ENCODE measurements at regions not wholly inside any gene's neighbourhood (a gene's known extent, or its start where the extent isn't known, plus 50 kb on each side); places are given as distances from the start of the nearest gene placed in this dataset.

DNA sequence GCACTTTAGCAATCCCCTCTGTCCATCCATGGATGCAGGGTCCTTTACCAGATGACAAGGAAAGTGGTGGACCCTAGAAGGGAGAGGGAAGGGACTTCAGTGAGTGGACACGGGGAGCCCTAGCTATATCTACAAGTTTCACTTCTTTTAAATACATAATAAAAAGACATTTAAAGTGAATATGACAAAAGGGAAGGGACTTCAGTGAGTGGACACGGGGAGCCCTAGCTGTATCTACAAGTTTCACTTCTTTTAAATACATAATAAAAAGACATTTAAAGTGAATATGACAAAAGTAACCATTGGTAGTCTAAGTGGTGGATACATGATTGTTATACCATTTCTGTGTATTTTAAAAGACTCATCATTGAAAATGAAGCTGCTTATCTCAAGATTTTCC, 81.9 kb upstream of the HES1 start:
- WGBS = 94% methylated on average over 2 of the region's 2 CpGs
- DNase-seq (ENCODE audit: low spot score) = no peak
- no peak overlapping the region for H3K4me3 ChIP-seq (ENCODE audit: low read depth in 1 of 3, low read length in 3 of 3)
- no peaks in the 10 kb centered on the region for H3K27me3 ChIP-seq (ENCODE audit: control insufficient read depth in 4 of 4, insufficient read depth in 4 of 4, low read length in 3 of 4)
- TF ChIP-seq SP1 (IDR thresholded peaks at IDR 0.05) = no peak
- TF ChIP-seq GABPA (IDR thresholded peaks at IDR 0.05 in 1 of 2, conservative IDR thresholded peaks at IDR 0.05 in 1 of 2) = no peak
- TF ChIP-seq, protein P1, sequence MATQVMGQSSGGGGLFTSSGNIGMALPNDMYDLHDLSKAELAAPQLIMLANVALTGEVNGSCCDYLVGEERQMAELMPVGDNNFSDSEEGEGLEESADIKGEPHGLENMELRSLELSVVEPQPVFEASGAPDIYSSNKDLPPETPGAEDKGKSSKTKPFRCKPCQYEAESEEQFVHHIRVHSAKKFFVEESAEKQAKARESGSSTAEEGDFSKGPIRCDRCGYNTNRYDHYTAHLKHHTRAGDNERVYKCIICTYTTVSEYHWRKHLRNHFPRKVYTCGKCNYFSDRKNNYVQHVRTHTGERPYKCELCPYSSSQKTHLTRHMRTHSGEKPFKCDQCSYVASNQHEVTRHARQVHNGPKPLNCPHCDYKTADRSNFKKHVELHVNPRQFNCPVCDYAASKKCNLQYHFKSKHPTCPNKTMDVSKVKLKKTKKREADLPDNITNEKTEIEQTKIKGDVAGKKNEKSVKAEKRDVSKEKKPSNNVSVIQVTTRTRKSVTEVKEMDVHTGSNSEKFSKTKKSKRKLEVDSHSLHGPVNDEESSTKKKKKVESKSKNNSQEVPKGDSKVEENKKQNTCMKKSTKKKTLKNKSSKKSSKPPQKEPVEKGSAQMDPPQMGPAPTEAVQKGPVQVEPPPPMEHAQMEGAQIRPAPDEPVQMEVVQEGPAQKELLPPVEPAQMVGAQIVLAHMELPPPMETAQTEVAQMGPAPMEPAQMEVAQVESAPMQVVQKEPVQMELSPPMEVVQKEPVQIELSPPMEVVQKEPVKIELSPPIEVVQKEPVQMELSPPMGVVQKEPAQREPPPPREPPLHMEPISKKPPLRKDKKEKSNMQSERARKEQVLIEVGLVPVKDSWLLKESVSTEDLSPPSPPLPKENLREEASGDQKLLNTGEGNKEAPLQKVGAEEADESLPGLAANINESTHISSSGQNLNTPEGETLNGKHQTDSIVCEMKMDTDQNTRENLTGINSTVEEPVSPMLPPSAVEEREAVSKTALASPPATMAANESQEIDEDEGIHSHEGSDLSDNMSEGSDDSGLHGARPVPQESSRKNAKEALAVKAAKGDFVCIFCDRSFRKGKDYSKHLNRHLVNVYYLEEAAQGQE (IDR thresholded peaks at IDR 0.05) = no peak
- TF ChIP-seq RXRA (IDR thresholded peaks at IDR 0.05) = no peak
- no peak for TF ChIP-seq NR2F2 (IDR thresholded peaks at IDR 0.05)
- TF ChIP-seq JUND (IDR thresholded peaks at IDR 0.05) = no peak
- TF ChIP-seq, protein P2, sequence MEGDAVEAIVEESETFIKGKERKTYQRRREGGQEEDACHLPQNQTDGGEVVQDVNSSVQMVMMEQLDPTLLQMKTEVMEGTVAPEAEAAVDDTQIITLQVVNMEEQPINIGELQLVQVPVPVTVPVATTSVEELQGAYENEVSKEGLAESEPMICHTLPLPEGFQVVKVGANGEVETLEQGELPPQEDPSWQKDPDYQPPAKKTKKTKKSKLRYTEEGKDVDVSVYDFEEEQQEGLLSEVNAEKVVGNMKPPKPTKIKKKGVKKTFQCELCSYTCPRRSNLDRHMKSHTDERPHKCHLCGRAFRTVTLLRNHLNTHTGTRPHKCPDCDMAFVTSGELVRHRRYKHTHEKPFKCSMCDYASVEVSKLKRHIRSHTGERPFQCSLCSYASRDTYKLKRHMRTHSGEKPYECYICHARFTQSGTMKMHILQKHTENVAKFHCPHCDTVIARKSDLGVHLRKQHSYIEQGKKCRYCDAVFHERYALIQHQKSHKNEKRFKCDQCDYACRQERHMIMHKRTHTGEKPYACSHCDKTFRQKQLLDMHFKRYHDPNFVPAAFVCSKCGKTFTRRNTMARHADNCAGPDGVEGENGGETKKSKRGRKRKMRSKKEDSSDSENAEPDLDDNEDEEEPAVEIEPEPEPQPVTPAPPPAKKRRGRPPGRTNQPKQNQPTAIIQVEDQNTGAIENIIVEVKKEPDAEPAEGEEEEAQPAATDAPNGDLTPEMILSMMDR (IDR thresholded peaks at IDR 0.05; ENCODE audit: low read depth, low read length, missing input control) = no peak
- TF ChIP-seq, protein P3, sequence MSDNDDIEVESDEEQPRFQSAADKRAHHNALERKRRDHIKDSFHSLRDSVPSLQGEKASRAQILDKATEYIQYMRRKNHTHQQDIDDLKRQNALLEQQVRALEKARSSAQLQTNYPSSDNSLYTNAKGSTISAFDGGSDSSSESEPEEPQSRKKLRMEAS (IDR thresholded peaks at IDR 0.05) = no peak
- no peak for TF ChIP-seq FOXA1 (IDR thresholded peaks at IDR 0.05)
- peaks cover 2 to 10% (median 8%) of the 10 kb centered on the region in 4 donors for H3K4me1 ChIP-seq (ENCODE audit: control insufficient read depth in 4 of 4, insufficient read depth in 4 of 4, low read length in 3 of 4)
- H3K9ac ChIP-seq (ENCODE audit: low read depth in 1 of 2, low read length in 2 of 2) = no peak overlapping the region
- no peak overlapping the region for H3K27ac ChIP-seq (ENCODE audit: low read depth in 1 of 2, low read length in 2 of 2)
- no peaks in the 10 kb centered on the region for H3K36me3 ChIP-seq (ENCODE audit: control insufficient read depth in 4 of 4, insufficient read depth in 3 of 4, low read depth in 1 of 4, low read length in 3 of 4)
- peaks cover 0 to 8% (median 5%) of the 10 kb centered on the region in 4 donors for H3K9me3 ChIP-seq (ENCODE audit: control insufficient read depth in 4 of 4, low read length in 3 of 4)

DNA sequence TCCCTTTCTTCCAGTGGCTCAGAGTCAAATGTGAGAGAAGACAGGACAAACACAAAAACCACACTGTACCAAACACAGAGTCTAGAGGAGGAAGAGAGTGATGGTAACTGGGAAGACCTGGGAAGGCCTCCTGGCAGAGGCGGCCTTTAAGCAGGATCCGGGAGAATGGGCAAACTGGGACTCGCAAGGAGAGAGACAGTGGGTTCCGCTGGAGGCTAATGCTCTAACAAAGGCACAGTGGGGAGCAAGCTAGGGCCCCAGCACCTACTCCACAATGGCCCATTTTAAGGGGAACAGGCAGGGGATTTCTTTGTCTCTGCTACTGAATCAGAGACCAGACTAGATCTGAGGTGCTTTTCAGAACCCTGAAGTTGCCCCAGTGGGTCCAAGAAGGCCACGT, 81.4 kb upstream of the HES1 start:
- WGBS = 96% methylated on average over 5 of the region's 5 CpGs
- H3K9me3 ChIP-seq (ENCODE audit: control insufficient read depth in 4 of 4, low read length in 3 of 4) = peaks cover 0 to 8% (median 5%) of the 10 kb centered on the region in 4 donors
- no peaks in the 10 kb centered on the region for H3K27me3 ChIP-seq (ENCODE audit: control insufficient read depth in 4 of 4, insufficient read depth in 4 of 4, low read length in 3 of 4)
- no peak overlapping the region for H3K27ac ChIP-seq (ENCODE audit: low read depth in 1 of 2, low read length in 2 of 2)
- H3K36me3 ChIP-seq (ENCODE audit: control insufficient read depth in 4 of 4, insufficient read depth in 3 of 4, low read depth in 1 of 4, low read length in 3 of 4) = no peaks in the 10 kb centered on the region
- H3K4me1 ChIP-seq (ENCODE audit: control insufficient read depth in 4 of 4, insufficient read depth in 4 of 4, low read length in 3 of 4) = peaks cover 2 to 14% (median 13%) of the 10 kb centered on the region in 4 donors
- no peak overlapping the region for H3K9ac ChIP-seq (ENCODE audit: low read depth in 1 of 2, low read length in 2 of 2)
- H3K4me3 ChIP-seq (ENCODE audit: low read depth in 1 of 3, low read length in 3 of 3) = no peak overlapping the region
- no peak for DNase-seq (ENCODE audit: low spot score)
- TF ChIP-seq, protein P4, sequence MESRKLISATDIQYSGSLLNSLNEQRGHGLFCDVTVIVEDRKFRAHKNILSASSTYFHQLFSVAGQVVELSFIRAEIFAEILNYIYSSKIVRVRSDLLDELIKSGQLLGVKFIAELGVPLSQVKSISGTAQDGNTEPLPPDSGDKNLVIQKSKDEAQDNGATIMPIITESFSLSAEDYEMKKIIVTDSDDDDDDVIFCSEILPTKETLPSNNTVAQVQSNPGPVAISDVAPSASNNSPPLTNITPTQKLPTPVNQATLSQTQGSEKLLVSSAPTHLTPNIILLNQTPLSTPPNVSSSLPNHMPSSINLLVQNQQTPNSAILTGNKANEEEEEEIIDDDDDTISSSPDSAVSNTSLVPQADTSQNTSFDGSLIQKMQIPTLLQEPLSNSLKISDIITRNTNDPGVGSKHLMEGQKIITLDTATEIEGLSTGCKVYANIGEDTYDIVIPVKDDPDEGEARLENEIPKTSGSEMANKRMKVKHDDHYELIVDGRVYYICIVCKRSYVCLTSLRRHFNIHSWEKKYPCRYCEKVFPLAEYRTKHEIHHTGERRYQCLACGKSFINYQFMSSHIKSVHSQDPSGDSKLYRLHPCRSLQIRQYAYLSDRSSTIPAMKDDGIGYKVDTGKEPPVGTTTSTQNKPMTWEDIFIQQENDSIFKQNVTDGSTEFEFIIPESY (IDR thresholded peaks at IDR 0.05) = no peak
- TF ChIP-seq FOXA1 (IDR thresholded peaks at IDR 0.05) (no peak), EGR1 (IDR thresholded peaks at IDR 0.05; ENCODE audit: low read depth in 2 of 2) (no peak), SP1 (IDR thresholded peaks at IDR 0.05) (no peak), TAF1 (conservative IDR thresholded peaks at IDR 0.05) (no peak), HNF4A (conservative IDR thresholded peaks at IDR 0.05) (no peak), GABPA (IDR thresholded peaks at IDR 0.05 in 1 of 2, conservative IDR thresholded peaks at IDR 0.05 in 1 of 2) (no peak), RAD21 (IDR thresholded peaks at IDR 0.05) (no peak), YY1 (IDR thresholded peaks at IDR 0.05) (no peak), JUND (IDR thresholded peaks at IDR 0.05) (no peak), HNF4G (IDR thresholded peaks at IDR 0.05) (no peak), RXRA (IDR thresholded peaks at IDR 0.05) (no peak), FOXA2 (IDR thresholded peaks at IDR 0.05) (no peak)
- TF ChIP-seq, protein P3 (IDR thresholded peaks at IDR 0.05) = no peak
- TF ChIP-seq, protein P5, sequence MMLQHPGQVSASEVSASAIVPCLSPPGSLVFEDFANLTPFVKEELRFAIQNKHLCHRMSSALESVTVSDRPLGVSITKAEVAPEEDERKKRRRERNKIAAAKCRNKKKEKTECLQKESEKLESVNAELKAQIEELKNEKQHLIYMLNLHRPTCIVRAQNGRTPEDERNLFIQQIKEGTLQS (IDR thresholded peaks at IDR 0.05) = no peak
- TF ChIP-seq, protein P2 (IDR thresholded peaks at IDR 0.05; ENCODE audit: low read depth, low read length, missing input control) = no peak
- TF ChIP-seq, protein P1 (IDR thresholded peaks at IDR 0.05) = no peak

Measured in liver (tissue), 8 donors.